GM23338 (cell line): ENCODE measurements at regions not wholly inside any gene's neighbourhood (a gene's known extent, or its start where the extent isn't known, plus 50 kb on each side); places are given as distances from the start of the nearest gene placed in this dataset.

ENCODE experiments used
- ATAC-seq: fragments of 200-7000 bp; cut with Tn5 transposase; 3 replicates; pipeline ENCODE4 v1.9.1; 2020
- DNase-seq: peaks from one replicate; pipeline ENCODE4 v3.0.0-alpha.2; 2015; ENCODE audit warnings: low spot score
- H2AFZ ChIP-seq: fragments of 200-600 bp; sonication (generic); 2 replicates; pipeline ENCODE4 v1.8.0; 2016; ENCODE audit warnings: antibody characterized with exemption, mild to moderate bottlenecking, moderate library complexity
- H3F3A ChIP-seq: fragments of 200-600 bp; sonication (generic); replicated peaks from 2 replicates; pipeline ENCODE4 v1.8.0; 2017; ENCODE audit warnings: antibody characterized with exemption, mixed run types, low read depth
- H3K27ac ChIP-seq: fragments of 200-600 bp; sonication (generic); 2 replicates; pipeline ENCODE4 v1.6.1; 2016; ENCODE audit warnings: low read depth
- H3K27me3 ChIP-seq: fragments of 200-600 bp; sonication (generic); 2 replicates; pipeline ENCODE4 v1.8.0; 2016; ENCODE audit warnings: mild to moderate bottlenecking, mixed run types, moderate library complexity; ENCODE audit not compliant: insufficient read depth
- H3K36me3 ChIP-seq: fragments of 200-600 bp; sonication (generic); 2 replicates; pipeline ENCODE4 v1.8.0; 2016; ENCODE audit warnings: mild to moderate bottlenecking; ENCODE audit not compliant: insufficient read depth
- H3K4me1 ChIP-seq: fragments of 200-600 bp; sonication (generic); 2 replicates; pipeline ENCODE4 v1.8.0; 2016; ENCODE audit warnings: mild to moderate bottlenecking, moderate library complexity; ENCODE audit not compliant: insufficient read depth
- H3K4me2 ChIP-seq: fragments of 200-600 bp; sonication (generic); 2 replicates; pipeline ENCODE4 v1.7.1; 2017; ENCODE audit warnings: mixed run types
- H3K4me3 ChIP-seq: fragments of 200-600 bp; sonication (generic); 2 replicates; pipeline ENCODE4 v1.6.1; 2016; ENCODE audit warnings: mixed run types
- H3K79me2 ChIP-seq: fragments of 200-600 bp; sonication (generic); replicated peaks from 2 replicates; pipeline ENCODE4 v1.8.0; 2017; ENCODE audit warnings: mild to moderate bottlenecking; ENCODE audit not compliant: insufficient read depth
- H3K9me2 ChIP-seq: fragments of 200-600 bp; sonication (generic); 2 replicates; pipeline ENCODE4 v1.8.0; 2017; ENCODE audit not compliant: insufficient read depth
- H4K20me1 ChIP-seq: fragments of 200-600 bp; sonication (generic); replicated peaks from 2 replicates; pipeline ENCODE4 v1.8.0; 2017; ENCODE audit warnings: mild to moderate bottlenecking; ENCODE audit not compliant: insufficient read depth
- H3K27ac Mint-ChIP-seq: 2 replicates; pipeline ENCODE4 v1.8.0; 2020; ENCODE audit warnings: inconsistent platforms, mild to moderate bottlenecking, moderate library complexity, mixed read lengths
- H3K27me3 Mint-ChIP-seq: 3 replicates; pipeline ENCODE4 v1.8.0; 2022; ENCODE audit warnings: low read depth, mild to moderate bottlenecking, moderate library complexity, mixed read lengths, inconsistent platforms; ENCODE audit not compliant: insufficient read depth, poor library complexity
- H3K36me3 Mint-ChIP-seq: 3 replicates; pipeline ENCODE4 v1.8.0; 2021; ENCODE audit warnings: low read depth, mild to moderate bottlenecking, inconsistent platforms, moderate library complexity, mixed read lengths
- H3K4me1 Mint-ChIP-seq: 3 replicates; pipeline ENCODE4 v1.8.0; 2020; ENCODE audit warnings: mild to moderate bottlenecking, inconsistent platforms, mixed read lengths
- H3K4me3 Mint-ChIP-seq: 3 replicates; pipeline ENCODE4 v1.8.0; 2021; ENCODE audit warnings: moderate library complexity, mild to moderate bottlenecking, inconsistent platforms, mixed read lengths
- H3K9me3 Mint-ChIP-seq: 3 replicates; pipeline ENCODE4 v1.8.0; 2020; ENCODE audit warnings: moderate library complexity, mild to moderate bottlenecking, inconsistent platforms, mixed read lengths
- ETS1 ChIP-seq: IDR thresholded peaks from 2 replicates; pipeline ENCODE4 v1.6.1; 2016; ENCODE audit warnings: antibody characterized with exemption
- JUNB ChIP-seq: IDR thresholded peaks from one replicate; pipeline ENCODE4 v1.6.1; 2016; ENCODE audit warnings: antibody characterized with exemption; ENCODE audit not compliant: unreplicated experiment
- POLR2AphosphoS5 ChIP-seq: IDR thresholded peaks from 2 replicates; pipeline ENCODE4 v1.6.1; 2016; ENCODE audit warnings: antibody characterized with exemption, low read depth
- REST ChIP-seq: IDR thresholded peaks from one replicate; pipeline ENCODE4 v1.6.1; 2018; ENCODE audit warnings: antibody characterized with exemption; ENCODE audit not compliant: unreplicated experiment
- TF ChIP-seq, protein P1 (sequence below), 2 experiments: fragments of 200-600 bp in 1 of 2; sonication (generic) in 1 of 2; conservative IDR thresholded peaks; 2 replicates each; pipeline versions ENCODE4 v1.5.1 to v1.6.1; 2016 to 2017; ENCODE audit warnings: antibody characterized with exemption in 2 of 2, low read depth in 2 of 2, mild to moderate bottlenecking in 2 of 2, moderate library complexity in 1 of 2

GRCh38 chr18:44096016-44096415 is 584.7 kb upstream of the SETBP1 start:
- Mint-ChIP-seq H3K36me3 (peaks cover 21% of the 10 kb centered on the region), H3K4me1 (peaks cover 18% of the 10 kb centered on the region), H3K9me3 (peaks cover 27% of the 10 kb centered on the region), H3K27ac (no peak overlapping the region), H3K4me3 (no peak overlapping the region), H3K27me3 (peaks cover 6% of the 10 kb centered on the region)
- Histone ChIP-seq H3K36me3 (no peaks in the 10 kb centered on the region), H3K9me2 (no peaks in the 10 kb centered on the region), H3K27me3 (no peaks in the 10 kb centered on the region), H3K4me3 (no peak overlapping the region), H3F3A (no peaks in the 10 kb centered on the region), H3K79me2 (no peaks in the 10 kb centered on the region), H3K27ac (no peak overlapping the region), H3K4me2 (no peak overlapping the region), H3K4me1 (peaks cover 18% of the 10 kb centered on the region), H4K20me1 (no peaks in the 10 kb centered on the region), H2AFZ (no peak overlapping the region)
- TF ChIP-seq REST: no peak
- TF ChIP-seq ETS1: no peak
- TF ChIP-seq, protein P1, sequence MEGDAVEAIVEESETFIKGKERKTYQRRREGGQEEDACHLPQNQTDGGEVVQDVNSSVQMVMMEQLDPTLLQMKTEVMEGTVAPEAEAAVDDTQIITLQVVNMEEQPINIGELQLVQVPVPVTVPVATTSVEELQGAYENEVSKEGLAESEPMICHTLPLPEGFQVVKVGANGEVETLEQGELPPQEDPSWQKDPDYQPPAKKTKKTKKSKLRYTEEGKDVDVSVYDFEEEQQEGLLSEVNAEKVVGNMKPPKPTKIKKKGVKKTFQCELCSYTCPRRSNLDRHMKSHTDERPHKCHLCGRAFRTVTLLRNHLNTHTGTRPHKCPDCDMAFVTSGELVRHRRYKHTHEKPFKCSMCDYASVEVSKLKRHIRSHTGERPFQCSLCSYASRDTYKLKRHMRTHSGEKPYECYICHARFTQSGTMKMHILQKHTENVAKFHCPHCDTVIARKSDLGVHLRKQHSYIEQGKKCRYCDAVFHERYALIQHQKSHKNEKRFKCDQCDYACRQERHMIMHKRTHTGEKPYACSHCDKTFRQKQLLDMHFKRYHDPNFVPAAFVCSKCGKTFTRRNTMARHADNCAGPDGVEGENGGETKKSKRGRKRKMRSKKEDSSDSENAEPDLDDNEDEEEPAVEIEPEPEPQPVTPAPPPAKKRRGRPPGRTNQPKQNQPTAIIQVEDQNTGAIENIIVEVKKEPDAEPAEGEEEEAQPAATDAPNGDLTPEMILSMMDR (conservative IDR thresholded peaks at IDR 0.05; ENCODE audit: low read depth in 2 of 2): no peak
- TF ChIP-seq JUNB: no peak
- TF ChIP-seq POLR2AphosphoS5: no peak
- ATAC-seq (no peak), DNase-seq (no peak)

- ATAC-seq (peak; percentile 81), DNase-seq (peak; percentile 59)
- peak overlapping the region; percentile 34; the same call in 1 of the 2 replicates for H2AFZ ChIP-seq
These were observed 582.1 kb upstream of the SETBP1 start for GRCh38 chr18:44098551-44099098.

More at GRCh38 chr18:44098551-44099098, 582.1 kb upstream of the SETBP1 start:
- no peak overlapping the region for H3K4me3 Mint-ChIP-seq
- Histone ChIP-seq H3K9me2 (no peaks in the 10 kb centered on the region), H3K27me3 (no peaks in the 10 kb centered on the region), H3K27ac (no peak overlapping the region), H3F3A (no peaks in the 10 kb centered on the region), H4K20me1 (no peaks in the 10 kb centered on the region), H3K4me2 (no peak overlapping the region), H3K36me3 (no peaks in the 10 kb centered on the region), H3K79me2 (no peaks in the 10 kb centered on the region), H3K4me1 (peaks cover 8% of the 10 kb centered on the region), H3K4me3 (no peak overlapping the region)
- H3K27ac Mint-ChIP-seq: no peak overlapping the region
- H3K9me3 Mint-ChIP-seq: peaks cover 27% of the 10 kb centered on the region
- H3K27me3 Mint-ChIP-seq: peaks cover 6% of the 10 kb centered on the region
- peaks cover 15% of the 10 kb centered on the region for H3K4me1 Mint-ChIP-seq
- no peak for TF ChIP-seq POLR2AphosphoS5
- TF ChIP-seq, protein P1 (conservative IDR thresholded peaks at IDR 0.05; ENCODE audit: low read depth in 2 of 2): peak; percentile 67 to 70
- H3K36me3 Mint-ChIP-seq: peaks cover 21% of the 10 kb centered on the region
